ENCODE measurements at regions not wholly inside any gene's neighbourhood (a gene's known extent, or its start where the extent isn't known, plus 50 kb on each side); places are given as distances from the start of the nearest gene placed in this dataset.

GRCh38 chr12:46519407-46519806, 146.8 kb upstream of the SLC38A2 start:
- Histone ChIP-seq H3K27me3 (ENCODE audit: control insufficient read depth, insufficient read depth, low read length) (no peaks in the 10 kb centered on the region), H3K4me3 (ENCODE audit: low read depth, low read length) (no peak overlapping the region), H3K36me3 (ENCODE audit: control insufficient read depth, insufficient read depth, low read length) (no peaks in the 10 kb centered on the region)
- TF ChIP-seq CTCF (IDR thresholded peaks at IDR 0.05; ENCODE audit: insufficient read depth, low read length, poor library complexity, severe bottlenecking) = no peak
- DNase-seq (ENCODE audit: low read depth) = no peak

GRCh38 chr12:46518729-46519128, 146.2 kb upstream of the SLC38A2 start:
- Histone ChIP-seq H3K36me3 (ENCODE audit: control insufficient read depth, insufficient read depth, low read length) (no peaks in the 10 kb centered on the region), H3K4me3 (ENCODE audit: low read depth, low read length) (no peak overlapping the region), H3K27me3 (ENCODE audit: control insufficient read depth, insufficient read depth, low read length) (no peaks in the 10 kb centered on the region)
- TF ChIP-seq CTCF (IDR thresholded peaks at IDR 0.05; ENCODE audit: insufficient read depth, low read length, poor library complexity, severe bottlenecking) = no peak
- DNase-seq (ENCODE audit: low read depth) = no peak

DNA sequence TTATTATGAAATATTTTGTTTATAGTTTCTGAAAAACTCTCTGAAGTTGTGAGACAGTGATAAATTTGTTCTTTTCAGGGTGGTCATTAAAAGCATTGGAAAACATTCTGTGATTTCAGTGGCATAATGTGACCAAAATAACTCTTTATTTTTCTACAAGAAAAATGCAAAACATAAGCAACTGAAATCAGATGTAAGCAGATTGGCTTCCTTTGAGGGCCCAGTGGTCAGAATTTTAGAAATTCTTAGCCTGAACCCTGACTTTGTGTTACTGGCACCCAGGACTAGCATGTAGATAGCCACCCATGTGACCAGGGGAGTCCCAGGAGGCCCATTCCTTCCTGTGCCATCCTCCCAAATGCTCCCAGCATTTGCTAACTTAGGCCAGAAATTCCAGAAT, 145.6 kb upstream of the SLC38A2 start:
- H3K4me3 ChIP-seq (ENCODE audit: low read depth, low read length) = no peak overlapping the region
- no peaks in the 10 kb centered on the region for H3K36me3 ChIP-seq (ENCODE audit: control insufficient read depth, insufficient read depth, low read length)
- DNase-seq (ENCODE audit: low read depth) = no peak
- H3K27me3 ChIP-seq (ENCODE audit: control insufficient read depth, insufficient read depth, low read length) = no peaks in the 10 kb centered on the region
- TF ChIP-seq CTCF (IDR thresholded peaks at IDR 0.05; ENCODE audit: insufficient read depth, low read length, poor library complexity, severe bottlenecking) = no peak

- H3K27me3 ChIP-seq (ENCODE audit: control insufficient read depth, insufficient read depth, low read length) = no peaks in the 10 kb centered on the region
- no peak overlapping the region for H3K4me3 ChIP-seq (ENCODE audit: low read depth, low read length)
- H3K36me3 ChIP-seq (ENCODE audit: control insufficient read depth, insufficient read depth, low read length) = no peaks in the 10 kb centered on the region
- TF ChIP-seq CTCF (IDR thresholded peaks at IDR 0.05; ENCODE audit: insufficient read depth, low read length, poor library complexity, severe bottlenecking) = no peak
- no peak for DNase-seq (ENCODE audit: low read depth)
Observed at GRCh38 chr12:46517579-46517962, 145.0 kb upstream of the SLC38A2 start.

- Histone ChIP-seq H3K36me3 (ENCODE audit: control insufficient read depth, insufficient read depth, low read length) (no peaks in the 10 kb centered on the region), H3K4me3 (ENCODE audit: low read depth, low read length) (no peak overlapping the region), H3K27me3 (ENCODE audit: control insufficient read depth, insufficient read depth, low read length) (no peaks in the 10 kb centered on the region)
- no peak for DNase-seq (ENCODE audit: low read depth)
- no peak for TF ChIP-seq CTCF (IDR thresholded peaks at IDR 0.05; ENCODE audit: insufficient read depth, low read length, poor library complexity, severe bottlenecking)
Observed at GRCh38 chr12:46516933-46517578, 144.5 kb upstream of the SLC38A2 start.

DNA sequence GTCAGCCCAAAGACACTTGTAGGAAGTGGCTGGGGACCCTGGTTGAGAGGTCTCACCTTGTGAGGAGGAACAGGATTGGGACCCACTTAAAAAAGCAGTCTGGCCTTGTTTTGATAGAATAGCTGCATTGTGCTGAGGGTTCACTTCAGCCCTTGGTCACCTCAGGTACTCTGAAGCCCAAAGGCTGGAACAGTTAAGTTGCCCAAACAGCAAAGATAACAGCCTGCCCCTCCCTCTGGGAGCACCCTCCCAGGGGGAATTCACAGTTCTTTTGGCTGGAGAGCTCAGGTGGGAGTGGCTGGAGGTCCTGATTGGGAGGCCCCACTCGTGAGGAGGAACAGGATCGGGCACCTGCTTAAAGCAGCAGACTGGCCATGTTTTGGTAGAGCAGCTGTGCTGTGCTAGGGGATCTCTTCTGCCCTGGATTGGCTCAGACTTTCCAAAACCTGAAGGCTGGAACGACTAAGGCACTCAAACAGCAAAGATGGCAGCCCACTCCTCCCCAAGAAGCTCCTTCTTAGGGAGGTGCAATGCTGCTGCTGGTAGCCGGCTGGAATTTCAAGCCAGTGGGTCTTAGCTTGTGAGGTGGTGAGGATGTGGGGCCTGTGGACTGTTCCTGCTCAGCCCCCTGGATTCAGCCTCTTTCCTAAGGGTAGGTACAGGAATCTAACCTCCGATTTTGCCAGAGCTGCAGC, 143.8 kb upstream of the SLC38A2 start:
- TF ChIP-seq CTCF (IDR thresholded peaks at IDR 0.05; ENCODE audit: insufficient read depth, low read length, poor library complexity, severe bottlenecking) = no peak
- Histone ChIP-seq H3K36me3 (ENCODE audit: control insufficient read depth, insufficient read depth, low read length) (no peaks in the 10 kb centered on the region), H3K27me3 (ENCODE audit: control insufficient read depth, insufficient read depth, low read length) (no peaks in the 10 kb centered on the region), H3K4me3 (ENCODE audit: low read depth, low read length) (no peak overlapping the region)
- no peak for DNase-seq (ENCODE audit: low read depth)

All from kidney epithelial cell (primary cell).